ENCODE measurements at regions not wholly inside any gene's neighbourhood (a gene's known extent, or its start where the extent isn't known, plus 50 kb on each side); places are given as distances from the start of the nearest gene placed in this dataset.

- no peak for DNase-seq
Measured at GRCh38 chr1:82927753-82928152, 1071.2 kb downstream of the TTLL7 start.

- DNase-seq = no peak
Measured at GRCh38 chr1:82924666-82925065, 1074.3 kb downstream of the TTLL7 start.

GRCh38 chr1:82923931-82924330 is 1075.0 kb downstream of the TTLL7 start:
- DNase-seq = no peak

GRCh38 chr1:82921759-82922158 is 1077.2 kb downstream of the TTLL7 start:
- no peak for DNase-seq

GRCh38 chr1:82920418-82921248 is 1078.3 kb downstream of the TTLL7 start:
- DNase-seq = no peak

GRCh38 chr1:82919837-82920236 is 1079.1 kb downstream of the TTLL7 start:
- DNase-seq = no peak

GRCh38 chr1:82907313-82907712 is 1091.6 kb downstream of the TTLL7 start:
- DNase-seq = no peak

- no peak for DNase-seq
Measured at GRCh38 chr1:82903626-82904025, 1095.3 kb downstream of the TTLL7 start.

- no peak for DNase-seq
Measured at GRCh38 chr1:82901561-82901960, 1097.4 kb downstream of the TTLL7 start.

- no peak for DNase-seq
Measured at GRCh38 chr1:82901118-82901517, 1097.8 kb downstream of the TTLL7 start.

GRCh38 chr1:82899017-82899416 is 1098.3 kb downstream of the ADGRL2 start:
- no peak for DNase-seq

GRCh38 chr1:82897549-82897948 is 1096.8 kb downstream of the ADGRL2 start:
- DNase-seq = no peak

- no peak for DNase-seq
Measured at GRCh38 chr1:82896036-82896435, 1095.3 kb downstream of the ADGRL2 start.

GRCh38 chr1:82894635-82895034 is 1093.9 kb downstream of the ADGRL2 start:
- no peak for DNase-seq

- no peak for DNase-seq
Measured at GRCh38 chr1:82893712-82894470, 1093.2 kb downstream of the ADGRL2 start.

GRCh38 chr1:82880506-82880905 is 1079.8 kb downstream of the ADGRL2 start:
- no peak for DNase-seq

GRCh38 chr1:82879701-82880305 is 1079.1 kb downstream of the ADGRL2 start:
- DNase-seq = no peak

GRCh38 chr1:82875170-82875569 is 1074.4 kb downstream of the ADGRL2 start:
- no peak for DNase-seq

- no peak for DNase-seq
Measured at GRCh38 chr1:82874041-82874440, 1073.3 kb downstream of the ADGRL2 start.

GRCh38 chr1:82870332-82870731 is 1069.6 kb downstream of the ADGRL2 start:
- DNase-seq = no peak

- no peak for DNase-seq
Measured at GRCh38 chr1:82867781-82868180, 1067.0 kb downstream of the ADGRL2 start.

GRCh38 chr1:82861749-82862148 is 1061.0 kb downstream of the ADGRL2 start:
- no peak for DNase-seq

GRCh38 chr1:82858031-82858430 is 1057.3 kb downstream of the ADGRL2 start:
- no peak for DNase-seq

GRCh38 chr1:82849460-82849859 is 1048.7 kb downstream of the ADGRL2 start:
- DNase-seq = no peak

Data from NCI-H2107 (cell line).